PC-3 (cell line): ENCODE measurements at regions not wholly inside any gene's neighbourhood (a gene's known extent, or its start where the extent isn't known, plus 50 kb on each side); places are given as distances from the start of the nearest gene placed in this dataset.

Source experiments
- CTCF ChIP-seq: fragments of 300-600 bp; sonication (generic); conservative IDR thresholded peaks from 2 replicates; pipeline ENCODE4 v1.5.1; 2017; ENCODE audit warnings: antibody characterized with exemption, low read depth, mild to moderate bottlenecking, low read length
- EZH2 ChIP-seq: fragments of 300-600 bp; sonication (generic); IDR thresholded peaks from one replicate; pipeline ENCODE4 v1.6.1; 2017; ENCODE audit warnings: antibody characterized with exemption, mild to moderate bottlenecking, low read length; ENCODE audit not compliant: unreplicated experiment
- EZH2phosphoT487 ChIP-seq: fragments of 300-600 bp; sonication (generic); IDR thresholded peaks from 2 replicates; pipeline ENCODE4 v1.6.1; 2018; ENCODE audit warnings: mild to moderate bottlenecking, antibody characterized with exemption, low read length, borderline replicate concordance

GRCh38 chr16:9568261-9568660, 476.8 kb downstream of the HAPSTR1 start:
- TF ChIP-seq EZH2, result no peak
- TF ChIP-seq CTCF, result no peak
- no peak for TF ChIP-seq EZH2phosphoT487
